NCI-H1092 (cell line): ENCODE measurements at regions not wholly inside any gene's neighbourhood (a gene's known extent, or its start where the extent isn't known, plus 50 kb on each side); places are given as distances from the start of the nearest gene placed in this dataset.

Experiments
- DNase-seq: peaks from one replicate; lab custom pipeline; 2025; lab: John Stamatoyannopoulos, UW

- no peak for DNase-seq
Measured at GRCh38 chrX:69277369-69277990, 112.2 kb upstream of the PJA1 start.

DNA sequence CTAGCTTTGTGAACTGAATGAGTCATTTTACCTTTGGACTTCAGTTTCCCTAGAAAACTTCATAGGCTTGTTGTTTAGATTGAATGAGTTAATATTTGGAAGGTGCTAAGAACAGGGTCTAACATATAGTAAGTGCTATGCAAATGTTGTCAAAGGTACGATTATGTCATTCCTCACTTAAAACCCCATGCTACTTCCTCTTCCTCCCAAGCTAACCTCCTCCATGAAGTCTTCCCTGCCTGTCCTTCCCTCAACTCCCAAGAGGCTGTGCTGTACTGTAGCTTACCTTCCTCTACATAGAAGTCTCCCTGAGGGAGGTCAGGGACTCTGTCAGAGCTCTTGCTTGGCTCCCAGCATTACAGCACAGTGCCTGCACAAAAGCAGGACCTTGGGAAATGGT, 103.4 kb upstream of the PJA1 start:
- DNase-seq: no peak

DNA sequence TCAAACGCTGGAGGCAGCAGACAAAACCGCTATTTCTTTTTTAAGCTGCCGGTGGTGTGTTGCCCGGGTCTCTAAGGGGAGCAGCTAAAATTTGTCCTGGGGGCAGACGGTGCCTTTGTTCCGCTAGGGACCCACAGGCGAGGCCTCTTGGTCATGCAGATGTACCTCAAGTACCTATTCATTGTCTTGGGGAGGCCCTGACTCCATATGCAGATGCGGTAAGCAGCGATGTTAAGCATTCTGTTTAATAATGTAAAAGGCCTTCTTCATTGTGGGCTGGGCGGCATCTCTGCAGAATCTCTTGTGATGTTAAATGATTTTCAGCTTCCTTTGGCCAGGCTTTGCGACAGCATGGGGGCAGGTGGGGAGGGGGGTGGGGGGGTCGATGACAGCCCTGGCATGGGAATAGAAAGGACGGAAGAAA, 98.9 kb upstream of the PJA1 start:
- no peak for DNase-seq

GRCh38 chrX:69263251-69263820, 98.1 kb upstream of the PJA1 start:
- no peak for DNase-seq

DNA sequence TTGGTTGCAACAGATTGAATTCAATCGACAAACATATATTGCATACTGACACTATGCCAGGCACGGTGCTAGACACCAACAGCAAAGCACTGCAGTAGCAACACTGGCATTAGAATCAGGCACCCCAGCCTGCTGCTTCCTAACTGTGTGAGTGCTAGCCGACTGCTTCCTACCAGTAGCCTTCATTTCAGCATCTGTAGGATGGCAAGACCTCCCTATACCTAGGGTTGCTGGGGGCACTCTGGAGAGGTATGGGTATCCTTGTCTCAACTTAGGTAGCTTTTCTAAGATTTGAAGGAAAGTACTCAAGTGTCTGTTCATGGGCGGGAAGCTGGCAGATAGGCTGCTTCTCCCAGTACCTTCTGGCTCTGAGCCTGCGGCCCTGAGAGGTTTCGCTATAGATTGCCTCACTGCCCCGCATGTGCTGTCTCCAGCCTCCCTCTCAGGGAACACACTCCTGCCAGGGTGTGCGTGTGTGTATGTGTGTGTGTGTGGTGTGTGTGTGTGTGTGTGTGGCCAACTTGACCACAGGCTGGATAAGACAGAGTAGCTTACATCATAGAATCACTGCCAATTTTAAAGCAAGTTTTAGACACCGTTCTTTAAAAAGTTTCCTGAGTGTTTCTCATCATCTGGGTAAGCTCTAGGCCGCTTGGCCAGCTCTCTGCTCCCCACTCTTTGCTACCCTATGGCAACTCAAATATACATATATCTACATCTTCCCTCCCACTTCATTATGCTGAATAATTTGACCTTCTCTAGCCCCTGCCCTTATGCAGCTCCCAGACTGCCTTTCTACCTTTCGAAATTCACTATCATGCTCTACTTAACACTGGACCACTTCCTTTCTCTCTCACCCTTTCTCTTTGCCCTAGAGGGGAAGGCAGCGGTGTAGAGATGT, 97.0 kb upstream of the PJA1 start:
- no peak for DNase-seq

DNA sequence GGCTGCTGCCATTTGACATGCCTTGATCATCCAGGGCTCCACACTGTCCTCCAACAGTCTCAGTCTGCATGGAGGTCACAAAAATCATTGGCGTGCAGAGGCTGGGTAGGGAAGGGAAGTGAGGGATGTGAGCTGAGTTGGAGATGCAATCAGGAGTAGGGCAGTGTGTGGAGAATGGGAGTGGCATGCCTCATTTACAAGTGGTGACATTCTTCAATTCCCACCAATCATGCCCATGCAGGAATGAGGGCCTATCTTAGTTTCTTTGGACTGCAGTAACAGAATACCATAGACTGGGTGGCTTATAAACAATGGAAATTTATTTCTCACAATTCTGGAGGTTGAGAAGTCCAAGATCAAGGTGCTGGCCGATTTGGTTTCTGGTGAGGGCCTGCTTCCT, 94.9 kb upstream of the PJA1 start:
- DNase-seq: no peak

GRCh38 chrX:69258893-69259292, 93.6 kb upstream of the PJA1 start:
- no peak for DNase-seq

DNA sequence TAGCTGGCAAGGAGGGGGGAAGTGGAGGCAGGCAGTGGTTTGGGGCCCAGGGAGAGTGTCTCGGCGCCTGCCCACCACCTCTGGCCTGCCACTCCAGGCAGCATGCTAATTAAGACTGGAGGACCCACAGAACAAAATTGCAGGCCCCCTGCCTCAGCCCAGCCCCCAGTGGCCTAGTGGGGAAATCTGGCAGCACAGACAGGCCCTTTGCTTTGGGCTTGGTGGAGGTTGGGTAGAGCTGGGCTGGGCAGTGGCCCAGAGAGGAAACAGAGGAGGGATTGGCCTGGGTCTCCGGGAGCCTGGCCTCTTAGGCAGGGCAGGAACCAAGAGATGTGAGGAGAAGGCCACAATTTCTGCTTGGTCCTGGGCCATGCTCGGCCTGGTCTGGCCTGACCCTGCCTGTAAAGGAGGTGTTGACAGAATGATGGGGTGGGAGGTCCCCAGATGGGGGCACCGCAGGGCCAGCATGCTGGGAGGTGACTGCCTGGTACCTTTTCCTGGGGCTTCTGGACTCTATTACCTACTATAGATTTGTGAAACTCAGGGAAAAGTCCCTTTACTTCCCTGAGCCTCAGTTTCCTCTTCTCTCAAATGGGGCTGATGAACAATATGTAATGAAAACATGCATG, 92.4 kb upstream of the PJA1 start:
- DNase-seq: no peak

DNA sequence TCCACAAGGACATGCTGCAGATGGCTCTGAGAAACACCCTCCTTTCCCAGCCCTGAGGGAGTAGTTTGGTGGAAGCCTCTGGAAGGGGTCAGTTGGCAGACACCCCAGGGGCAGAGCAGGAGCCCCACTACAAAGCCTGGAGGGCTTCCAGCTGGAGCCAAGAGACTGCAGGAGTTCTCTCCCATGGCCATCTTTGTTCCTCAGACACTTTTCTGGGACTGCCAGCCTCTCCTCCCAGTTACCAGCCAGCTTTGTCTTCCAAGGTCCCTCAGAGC, 91.0 kb upstream of the PJA1 start:
- no peak for DNase-seq

GRCh38 chrX:69255441-69256290, 90.4 kb upstream of the PJA1 start:
- DNase-seq: no peak

DNA sequence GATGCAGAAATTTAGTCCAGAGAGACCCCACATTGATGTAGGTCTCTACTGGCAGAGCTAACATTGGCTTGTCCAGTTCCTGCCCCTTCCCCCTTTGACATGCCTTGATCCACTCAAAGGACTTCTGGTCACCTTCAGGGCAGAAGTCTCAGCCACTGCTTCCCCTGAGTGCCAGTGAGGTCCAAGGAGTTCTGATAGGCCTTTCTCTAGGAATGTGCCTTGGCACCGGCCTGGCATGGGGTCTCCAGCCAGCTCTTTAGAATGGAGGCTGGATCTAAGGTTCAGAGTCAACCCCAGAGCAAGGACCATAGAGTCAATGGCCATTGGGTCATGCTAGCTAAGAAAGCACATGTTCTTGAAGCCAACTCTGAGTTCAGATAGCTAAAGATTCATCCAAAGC, 88.6 kb upstream of the PJA1 start:
- no peak for DNase-seq

DNA sequence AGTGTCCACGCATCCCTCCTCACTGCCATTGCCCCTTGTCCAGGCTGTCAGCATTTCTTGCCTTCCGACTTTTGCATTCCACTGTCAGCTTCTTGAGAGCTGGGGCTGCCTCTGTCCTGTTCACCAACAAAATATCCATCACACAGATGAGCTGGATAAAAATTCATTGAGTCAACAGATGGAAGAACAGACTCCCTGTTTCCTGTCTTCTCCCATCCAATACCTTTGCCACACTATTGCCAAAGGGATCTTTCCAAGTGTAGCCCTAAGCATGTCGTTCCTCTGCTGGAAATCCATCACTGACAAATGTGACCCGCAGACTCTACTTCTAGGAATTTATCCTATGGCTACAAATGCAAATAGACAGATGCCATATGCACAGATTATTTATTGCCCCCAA, 78.0 kb upstream of the PJA1 start:
- no peak for DNase-seq

DNA sequence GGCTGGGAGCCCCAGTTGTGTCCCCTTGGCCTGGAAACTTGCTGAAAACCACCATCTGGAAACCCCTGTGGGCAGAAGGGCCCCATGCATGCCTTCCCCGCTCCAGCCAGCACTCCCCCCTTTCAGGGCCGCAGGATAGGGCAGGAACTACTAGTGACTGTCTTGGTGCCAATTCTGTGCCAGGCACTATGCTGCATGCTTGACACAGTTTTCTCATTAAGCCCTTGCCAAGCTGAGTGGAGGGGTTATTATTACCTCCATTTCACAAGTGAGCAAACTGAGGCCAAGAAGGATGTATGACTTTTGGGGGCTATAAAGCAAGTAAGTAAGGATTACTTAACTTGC, 73.6 kb upstream of the PJA1 start:
- DNase-seq: peak; percentile 77

GRCh38 chrX:69238114-69238886, 73.0 kb upstream of the PJA1 start:
- peak; percentile 84 for DNase-seq

- DNase-seq: no peak
Measured at GRCh38 chrX:69237236-69237635, 72.0 kb upstream of the PJA1 start.

DNA sequence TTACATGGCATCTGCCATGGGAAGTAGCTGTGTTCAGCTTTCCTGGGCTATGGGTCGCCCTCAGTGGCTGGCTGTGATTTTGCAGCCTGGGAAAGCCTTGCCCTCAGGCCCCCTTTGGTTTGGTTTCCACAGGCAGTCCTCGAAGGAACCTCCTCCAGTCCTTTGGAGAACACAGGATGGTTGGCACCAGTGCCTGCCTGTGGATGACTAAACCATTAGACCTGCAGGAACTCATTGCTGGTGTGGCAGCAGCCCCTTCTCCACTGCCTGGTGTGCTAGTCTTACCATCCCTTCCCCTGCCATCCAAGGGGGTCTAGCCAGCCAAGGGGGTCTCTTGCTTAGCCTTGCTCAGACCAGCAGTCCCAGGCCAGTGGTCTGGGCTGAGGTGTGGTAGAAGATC, 71.4 kb upstream of the PJA1 start:
- no peak for DNase-seq

- no peak for DNase-seq
Measured at GRCh38 chrX:69234624-69235023, 69.4 kb upstream of the PJA1 start.

DNA sequence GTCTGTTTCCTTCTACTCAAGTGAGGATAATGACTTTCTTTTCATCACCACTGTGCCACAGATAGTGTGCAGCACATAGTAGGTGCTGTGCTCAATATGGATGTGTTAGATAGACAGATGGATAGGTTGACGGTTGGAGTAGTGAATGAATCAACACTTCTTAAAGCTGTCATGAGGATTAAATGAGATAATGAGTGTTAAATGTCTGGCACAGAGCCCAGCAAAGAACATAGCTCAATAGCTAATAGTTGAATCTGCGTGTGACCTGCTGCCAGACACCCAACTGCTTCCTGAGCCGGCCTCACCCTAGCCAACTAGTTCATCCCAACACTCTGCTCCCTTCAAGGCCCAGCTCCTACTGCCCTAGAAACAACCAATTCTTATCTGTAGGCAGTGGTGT, 67.7 kb upstream of the PJA1 start:
- DNase-seq: peak; percentile 44

GRCh38 chrX:69231903-69232302, 66.7 kb upstream of the PJA1 start:
- no peak for DNase-seq

DNA sequence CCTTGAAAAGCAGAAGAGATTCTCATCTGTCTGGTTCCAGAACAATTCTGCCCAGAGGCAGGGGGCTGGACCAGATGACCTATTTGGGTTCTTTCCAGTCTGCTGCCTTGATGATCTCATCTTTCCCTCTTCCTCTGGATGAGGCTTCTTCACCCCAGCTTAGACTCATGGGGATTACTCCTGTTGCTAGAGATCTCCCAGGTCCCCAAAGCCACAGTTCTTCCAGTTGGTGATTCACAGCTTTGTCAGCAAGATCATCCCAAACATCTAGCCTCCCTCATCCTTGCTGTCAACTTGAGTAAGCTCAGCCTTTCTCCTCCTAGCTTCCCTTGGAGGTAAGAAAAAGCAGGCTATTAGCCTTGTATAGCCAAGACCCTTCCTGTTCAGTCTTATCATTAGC, 64.2 kb upstream of the PJA1 start:
- DNase-seq: no peak

GRCh38 chrX:69228732-69229131, 63.5 kb upstream of the PJA1 start:
- no peak for DNase-seq
